ENCODE measurements at regions not wholly inside any gene's neighbourhood (a gene's known extent, or its start where the extent isn't known, plus 50 kb on each side); places are given as distances from the start of the nearest gene placed in this dataset.

GRCh38 chrX:22430701-22431100 is 158.0 kb downstream of the CBLL2 start:
- H3K9me3 ChIP-seq (ENCODE audit: control insufficient read depth in 4 of 4, insufficient read depth in 3 of 4, low read length in 3 of 4): peaks cover 0 to 7% (median 0%) of the 10 kb centered on the region in 4 donors
- no peaks in the 10 kb centered on the region for H3K4me1 ChIP-seq (ENCODE audit: control insufficient read depth in 5 of 5, insufficient read depth in 5 of 5, low read length in 5 of 5)
- ATAC-seq (ENCODE audit: insufficient read depth, low FRiP score): no peak
- DNase-seq: no peak
- no peaks in the 10 kb centered on the region for H3K36me3 ChIP-seq (ENCODE audit: control insufficient read depth in 4 of 4, insufficient read depth in 4 of 4, low read length in 4 of 4)
- no peak overlapping the region for H3K27ac ChIP-seq (ENCODE audit: low read depth in 1 of 2, low read length in 1 of 2)
- H3K4me3 ChIP-seq: no peak overlapping the region
- WGBS, 2 donors: 74 to 82% methylated on average over 5 of the region's 5 CpGs
- no peak for TF ChIP-seq CTCF (IDR thresholded peaks at IDR 0.05; ENCODE audit: control extremely low read depth, extremely low read depth)
- no peak overlapping the region for H3K9ac ChIP-seq (ENCODE audit: insufficient read depth in 1 of 2, low read length in 2 of 2)
- H3K27me3 ChIP-seq (ENCODE audit: control insufficient read depth in 3 of 3, insufficient read depth in 3 of 3, low read length in 2 of 3): no peaks in the 10 kb centered on the region

GRCh38 chrX:22433292-22434070 is 160.8 kb downstream of the CBLL2 start:
- DNase-seq: no peak
- ATAC-seq (ENCODE audit: insufficient read depth, low FRiP score): no peak
- Histone ChIP-seq H3K4me1 (ENCODE audit: control insufficient read depth in 5 of 5, insufficient read depth in 5 of 5, low read length in 5 of 5) (no peaks in the 10 kb centered on the region), H3K27me3 (ENCODE audit: control insufficient read depth in 3 of 3, insufficient read depth in 3 of 3, low read length in 2 of 3) (no peaks in the 10 kb centered on the region), H3K9me3 (ENCODE audit: control insufficient read depth in 4 of 4, insufficient read depth in 3 of 4, low read length in 3 of 4) (peaks cover 0 to 7% (median 0%) of the 10 kb centered on the region in 4 donors), H3K9ac (ENCODE audit: insufficient read depth in 1 of 2, low read length in 2 of 2) (no peak overlapping the region), H3K27ac (ENCODE audit: low read depth in 1 of 2, low read length in 1 of 2) (no peak overlapping the region), H3K4me3 (no peak overlapping the region), H3K36me3 (ENCODE audit: control insufficient read depth in 4 of 4, insufficient read depth in 4 of 4, low read length in 4 of 4) (no peaks in the 10 kb centered on the region)
- TF ChIP-seq CTCF (IDR thresholded peaks at IDR 0.05; ENCODE audit: control extremely low read depth, extremely low read depth): no peak
- 71 to 86% methylated on average over 12 of the region's 12 CpGs for WGBS, 2 donors

- no peak for TF ChIP-seq CTCF (IDR thresholded peaks at IDR 0.05; ENCODE audit: control extremely low read depth, extremely low read depth)
- no peak overlapping the region for H3K4me3 ChIP-seq
- DNase-seq (no peak), ATAC-seq (ENCODE audit: insufficient read depth, low FRiP score) (no peak)
- no peak overlapping the region for H3K9ac ChIP-seq (ENCODE audit: insufficient read depth in 1 of 2, low read length in 2 of 2)
- 67 to 89% methylated on average over 1 of the region's 1 CpG for WGBS, 2 donors
- no peak overlapping the region for H3K27ac ChIP-seq (ENCODE audit: low read depth in 1 of 2, low read length in 1 of 2)
- H3K36me3 ChIP-seq (ENCODE audit: control insufficient read depth in 4 of 4, insufficient read depth in 4 of 4, low read length in 4 of 4): no peaks in the 10 kb centered on the region
- no peaks in the 10 kb centered on the region for H3K9me3 ChIP-seq (ENCODE audit: control insufficient read depth in 4 of 4, insufficient read depth in 3 of 4, low read length in 3 of 4)
- peaks cover 0 to 2% (median 0%) of the 10 kb centered on the region in 3 donors for H3K27me3 ChIP-seq (ENCODE audit: control insufficient read depth in 3 of 3, insufficient read depth in 3 of 3, low read length in 2 of 3)
- no peaks in the 10 kb centered on the region for H3K4me1 ChIP-seq (ENCODE audit: control insufficient read depth in 5 of 5, insufficient read depth in 5 of 5, low read length in 5 of 5)
Measured at GRCh38 chrX:22445880-22446279, 173.2 kb downstream of the CBLL2 start.
